GM12892 (cell line): ENCODE measurements at regions not wholly inside any gene's neighbourhood (a gene's known extent, or its start where the extent isn't known, plus 50 kb on each side); places are given as distances from the start of the nearest gene placed in this dataset.

Source experiments
- DNase-seq: peaks from one replicate; pipeline ENCODE4 v3.0.0; 2011; ENCODE audit not compliant: insufficient read length
- FAIRE-seq: peaks from 2 replicates; lab custom pipeline; 2011; peaks lifted over from hg19 to GRCh38; lab: Jason Lieb, UNC
- POLR2A ChIP-seq: IDR thresholded peaks from 2 replicates; pipeline ENCODE4 v1.6.1; 2011; ENCODE audit warnings: low read depth, low read length, control low read depth
- POLR2AphosphoS5 ChIP-seq: IDR thresholded peaks from 2 replicates; pipeline ENCODE4 v1.6.1; 2011; ENCODE audit warnings: low read depth, low read length, control low read depth
- TAF1 ChIP-seq: IDR thresholded peaks from 2 replicates; pipeline ENCODE4 v1.6.1; 2011; ENCODE audit warnings: low read depth, mild to moderate bottlenecking, control low read depth, low read length, borderline replicate concordance

DNA sequence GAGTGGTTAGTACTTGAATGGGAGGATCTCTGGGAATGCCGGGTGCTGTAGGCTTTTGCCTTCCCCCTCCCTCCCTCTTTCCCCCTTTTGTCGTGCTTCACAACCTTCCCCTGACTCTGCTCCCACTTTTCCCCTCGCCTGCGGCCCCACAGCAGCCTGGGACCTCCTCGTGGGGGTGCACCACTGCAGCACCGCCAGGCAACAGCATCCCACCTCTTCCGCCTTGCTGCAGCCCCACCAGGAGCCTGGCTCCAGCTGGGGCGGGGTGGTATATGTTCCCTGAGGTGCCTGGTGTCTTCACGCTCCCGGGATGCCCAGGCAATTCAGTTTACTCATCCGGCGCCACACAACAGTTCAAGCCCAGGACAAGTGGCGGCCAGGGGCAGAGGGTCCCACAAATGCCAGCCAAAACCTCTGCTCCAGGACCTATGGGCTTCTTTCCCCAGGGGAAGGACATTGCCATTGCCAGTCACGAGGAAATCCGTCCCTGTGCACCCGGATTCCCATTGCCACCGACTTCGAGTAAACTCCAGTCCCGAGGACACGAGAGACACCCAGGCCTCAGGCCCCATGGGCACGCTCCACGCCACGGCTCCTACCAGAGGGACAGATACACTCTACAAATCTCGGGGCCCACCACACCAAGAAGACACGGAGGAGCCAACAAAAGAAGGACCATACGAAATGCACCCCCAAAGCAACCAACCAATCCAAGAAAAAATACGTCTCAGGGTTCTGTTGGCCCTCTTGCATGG is 181.7 kb downstream of the ALG10 start:
- DNase-seq (no peak), FAIRE-seq (no peak)
- TF ChIP-seq POLR2AphosphoS5 (no peak), TAF1 (no peak), POLR2A (no peak)

DNA sequence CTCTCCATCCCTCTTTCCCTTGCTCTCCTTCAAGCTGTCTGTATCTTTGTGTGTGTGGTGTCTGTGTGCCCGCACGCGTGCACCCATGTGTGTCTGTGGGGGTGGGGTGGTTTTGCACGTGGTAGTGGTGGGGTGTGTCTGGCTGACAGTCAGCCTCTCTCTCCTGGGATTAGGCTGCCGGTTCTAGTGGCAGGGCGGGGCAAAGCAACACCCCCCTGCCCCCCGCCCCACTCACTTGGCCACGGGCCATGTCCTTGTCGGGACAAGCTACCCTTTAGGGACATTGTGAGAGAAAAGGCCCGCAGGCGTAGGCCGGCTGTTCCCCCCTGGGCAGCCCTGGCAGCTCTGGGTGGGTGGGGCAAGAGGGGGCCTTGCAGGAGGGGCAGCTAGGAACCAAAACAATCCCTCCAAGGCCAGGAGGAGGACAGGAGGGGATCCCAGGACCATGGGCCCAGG is 182.6 kb downstream of the ALG10 start:
- DNase-seq, result no peak
- TF ChIP-seq POLR2AphosphoS5, result no peak
- no peak for TF ChIP-seq POLR2A
- TF ChIP-seq TAF1, result no peak
- no peak for FAIRE-seq

DNA sequence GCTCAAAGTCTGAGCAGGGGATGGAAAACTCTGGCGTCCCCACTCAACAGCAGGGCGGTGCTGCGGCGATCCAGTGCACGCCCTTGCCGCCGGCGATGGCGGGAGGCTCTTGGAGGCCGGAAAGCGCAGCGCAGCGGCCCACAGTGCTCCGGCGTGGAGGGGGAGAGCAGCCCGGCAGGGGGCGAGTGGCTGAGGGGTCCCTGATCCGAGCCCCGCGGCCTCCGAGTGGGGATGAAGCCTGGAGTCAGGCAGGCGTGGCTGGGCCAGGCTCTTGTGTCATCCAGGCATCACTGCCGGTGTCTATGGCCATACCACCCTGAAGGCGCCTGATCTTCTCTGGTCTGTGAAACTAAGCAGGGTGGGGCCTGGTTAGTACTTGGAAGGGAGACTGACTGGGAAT is 183.1 kb downstream of the ALG10 start:
- no peak for DNase-seq
- no peak for FAIRE-seq
- TF ChIP-seq POLR2A, result no peak
- TF ChIP-seq POLR2AphosphoS5, result no peak
- no peak for TF ChIP-seq TAF1

DNA sequence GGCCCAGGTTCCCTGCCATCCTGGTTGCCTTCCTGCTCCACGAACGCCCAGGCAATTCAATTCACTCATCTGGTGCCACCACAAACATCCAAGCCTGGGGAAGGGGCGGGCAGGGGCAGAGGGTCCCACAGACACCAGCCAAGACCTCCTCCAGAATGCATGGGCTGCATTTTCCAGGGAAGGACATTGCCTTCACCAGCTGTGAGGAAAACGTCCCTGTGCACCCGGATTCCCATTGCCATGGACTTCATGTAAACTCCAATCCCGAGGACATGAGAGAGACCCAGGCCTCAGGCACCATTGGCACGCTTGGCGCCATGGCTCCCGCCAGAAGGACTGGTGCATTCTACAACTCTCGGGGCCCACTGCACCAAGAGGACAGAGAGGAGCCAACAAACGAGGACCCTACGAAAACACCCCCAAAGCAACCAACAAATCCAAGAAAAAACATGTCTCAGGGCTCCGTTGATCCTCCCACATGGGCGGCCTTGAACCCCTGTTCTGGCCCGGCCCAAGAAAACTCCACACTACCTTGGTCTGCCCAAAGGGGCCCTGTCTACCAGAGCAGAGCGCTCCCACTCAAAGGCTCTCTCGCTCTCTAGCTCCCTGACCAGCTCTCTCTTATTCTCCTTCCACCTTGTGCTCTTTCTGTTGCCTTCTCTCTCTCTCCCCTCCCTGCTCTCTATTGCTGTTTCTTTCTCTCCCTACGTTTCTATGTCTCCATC is 183.9 kb downstream of the ALG10 start:
- FAIRE-seq (no peak), DNase-seq (no peak)
- TF ChIP-seq POLR2AphosphoS5 (no peak), POLR2A (no peak), TAF1 (no peak)

DNA sequence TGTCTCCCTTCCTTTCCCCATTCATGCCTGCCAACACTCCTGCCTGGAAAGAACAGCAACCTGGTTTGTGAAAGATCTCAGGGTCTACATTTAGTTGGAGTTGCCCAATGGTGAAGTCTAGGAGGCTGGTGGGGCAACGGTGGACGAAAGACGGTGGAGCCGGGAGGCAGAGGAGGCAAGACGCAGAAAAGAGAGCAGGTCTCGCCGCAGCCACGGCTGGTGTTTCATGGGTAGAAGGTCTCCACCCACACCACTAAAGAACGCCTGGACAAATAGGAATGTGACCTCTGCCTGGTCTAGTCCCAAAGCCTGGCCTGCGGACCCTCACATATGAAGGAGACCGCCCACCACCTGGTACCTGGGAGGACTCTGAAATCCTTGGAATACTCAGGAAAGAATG is 185.6 kb downstream of the ALG10 start:
- no peak for FAIRE-seq
- DNase-seq, result no peak
- TF ChIP-seq POLR2AphosphoS5, result no peak
- TF ChIP-seq POLR2A, result no peak
- no peak for TF ChIP-seq TAF1

DNA sequence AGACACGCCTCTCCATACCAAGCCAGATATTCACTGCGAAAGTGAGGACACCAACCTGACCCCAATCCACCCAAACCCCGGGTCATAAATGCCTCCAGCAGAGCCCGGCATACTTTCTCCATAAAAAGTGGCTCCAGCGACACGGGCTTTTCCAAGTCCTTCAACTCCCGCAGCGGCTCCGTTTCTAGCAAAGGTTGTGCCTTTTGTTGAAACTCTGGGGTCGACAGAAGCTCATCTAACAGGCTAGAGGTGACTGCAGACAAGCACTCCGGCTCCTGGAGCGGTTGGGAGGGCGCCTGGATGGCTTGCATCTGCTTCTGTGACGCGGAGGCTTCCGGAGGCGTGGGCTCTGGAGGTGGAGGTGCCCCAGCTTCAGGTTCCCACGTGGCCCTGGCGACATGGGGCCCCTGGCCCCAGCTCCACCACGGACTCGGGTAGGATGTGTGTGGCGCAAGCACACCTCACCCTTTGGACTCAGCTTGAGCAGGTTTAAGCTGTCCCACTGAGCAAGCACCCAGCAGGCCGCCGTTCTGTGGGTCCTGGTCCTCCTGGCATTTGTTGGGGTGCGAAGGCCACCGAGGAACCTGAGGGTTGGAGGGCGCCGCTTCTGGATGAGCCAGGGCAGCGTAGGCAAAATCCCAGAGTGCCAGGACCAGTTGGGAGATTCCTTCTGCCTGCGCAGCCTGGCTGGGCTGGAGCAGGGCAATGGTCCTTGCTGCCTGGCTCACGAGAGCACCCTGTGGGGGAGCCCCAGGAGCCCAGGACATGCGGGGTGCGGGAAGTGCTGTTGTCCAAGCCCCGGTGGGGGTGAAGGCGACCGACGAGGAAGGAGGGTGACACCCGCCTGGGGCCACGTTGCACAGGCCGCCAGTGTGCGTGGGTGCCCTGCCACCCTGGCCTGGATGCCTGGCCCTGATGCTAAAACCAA is 186.3 kb downstream of the ALG10 start:
- FAIRE-seq, result no peak
- no peak for DNase-seq
- TF ChIP-seq POLR2A, result no peak
- TF ChIP-seq TAF1, result no peak

DNA sequence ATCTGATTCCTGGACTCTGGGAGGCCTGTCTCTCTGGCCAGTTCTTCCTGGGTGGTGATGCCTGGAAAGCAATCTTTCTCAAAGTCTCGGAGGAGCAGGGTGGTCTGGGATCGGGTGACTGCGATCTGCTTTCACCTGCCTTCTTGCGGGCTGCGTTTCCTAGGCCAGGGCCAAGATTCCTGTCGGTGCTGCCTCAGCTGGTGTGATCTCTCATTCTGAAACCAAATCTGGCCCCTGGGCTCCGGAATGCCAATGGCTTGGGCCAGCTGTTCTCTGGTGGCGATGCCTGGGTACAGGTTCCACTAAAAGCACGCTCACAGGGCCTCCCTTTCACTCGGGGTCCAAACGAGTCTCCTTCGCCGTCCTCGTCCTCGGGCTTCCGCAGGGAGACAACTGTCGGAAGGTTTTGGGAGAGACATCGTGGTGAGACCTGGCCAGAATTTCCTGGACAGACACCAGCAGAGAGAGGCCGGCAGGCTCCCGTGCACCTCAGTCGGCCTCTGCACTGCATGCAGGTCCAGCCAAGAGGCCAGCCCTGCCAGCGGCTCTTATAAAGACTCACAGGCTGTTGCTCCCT is 187.1 kb downstream of the ALG10 start:
- TF ChIP-seq POLR2A, result no peak
- no peak for TF ChIP-seq TAF1
- TF ChIP-seq POLR2AphosphoS5, result no peak
- FAIRE-seq, result no peak
- no peak for DNase-seq

DNA sequence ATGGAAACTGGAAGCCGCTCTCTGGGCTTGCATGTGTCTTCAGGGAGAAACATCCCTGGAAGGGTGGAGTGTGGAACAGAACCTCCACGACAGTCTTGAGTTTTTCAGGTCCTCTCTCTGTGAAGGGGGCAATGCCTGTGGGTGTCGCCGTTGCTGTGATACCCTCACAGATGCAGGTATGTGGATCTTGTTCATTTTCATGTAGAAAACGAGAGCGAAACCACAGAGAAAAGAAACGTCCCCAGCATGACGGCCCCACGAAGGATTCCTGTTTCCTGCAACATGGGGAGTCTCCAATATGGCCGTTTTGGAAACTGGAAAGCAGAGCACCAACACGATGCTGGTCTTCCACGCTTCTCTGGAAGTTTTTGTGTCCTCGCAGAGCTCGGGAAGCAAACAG is 187.9 kb downstream of the ALG10 start:
- TF ChIP-seq POLR2AphosphoS5 (no peak), TAF1 (no peak), POLR2A (no peak)
- FAIRE-seq (no peak), DNase-seq (no peak)

DNA sequence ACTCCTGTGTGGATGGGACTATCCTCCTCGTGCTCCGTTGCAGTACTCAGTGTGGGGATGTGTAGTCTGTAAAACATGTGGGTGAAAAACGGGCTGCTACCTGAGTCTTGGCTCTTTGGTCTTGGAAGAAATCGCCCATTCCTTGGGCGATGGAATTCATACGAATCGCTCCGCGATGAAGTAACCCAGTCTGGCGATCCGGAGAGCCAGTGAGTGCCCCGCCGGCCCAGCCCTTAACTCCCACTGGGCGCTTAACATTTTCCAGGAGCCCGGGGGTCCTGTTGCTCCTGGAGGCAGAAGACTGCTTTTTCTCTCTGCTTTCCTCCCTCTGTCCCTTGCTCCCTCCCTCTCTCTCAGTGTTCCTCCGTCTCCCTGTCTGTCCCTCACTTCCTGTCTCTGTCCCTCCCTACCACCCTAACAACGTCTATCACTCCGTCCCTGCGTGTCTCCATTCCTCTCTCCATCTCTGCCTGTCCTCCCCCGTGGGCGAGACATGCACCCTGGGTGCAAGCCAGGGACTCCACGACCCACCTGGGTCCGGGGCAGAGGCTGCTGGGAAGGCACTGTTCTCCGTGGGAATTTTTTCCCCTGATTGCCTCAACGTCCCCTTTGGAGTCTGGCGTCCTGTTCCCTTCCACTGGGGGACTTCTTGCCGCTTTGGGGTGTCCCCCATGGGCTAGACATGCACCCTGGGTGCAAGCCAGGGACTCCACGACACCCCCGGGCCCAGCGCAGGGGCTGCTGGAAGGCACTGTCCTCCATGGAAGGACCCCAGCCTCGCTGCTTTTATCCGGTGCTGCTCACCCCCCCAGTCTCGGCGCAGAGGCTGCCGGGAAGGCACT is 188.6 kb downstream of the ALG10 start:
- DNase-seq, result no peak
- no peak for FAIRE-seq
- no peak for TF ChIP-seq POLR2A
- no peak for TF ChIP-seq TAF1

DNA sequence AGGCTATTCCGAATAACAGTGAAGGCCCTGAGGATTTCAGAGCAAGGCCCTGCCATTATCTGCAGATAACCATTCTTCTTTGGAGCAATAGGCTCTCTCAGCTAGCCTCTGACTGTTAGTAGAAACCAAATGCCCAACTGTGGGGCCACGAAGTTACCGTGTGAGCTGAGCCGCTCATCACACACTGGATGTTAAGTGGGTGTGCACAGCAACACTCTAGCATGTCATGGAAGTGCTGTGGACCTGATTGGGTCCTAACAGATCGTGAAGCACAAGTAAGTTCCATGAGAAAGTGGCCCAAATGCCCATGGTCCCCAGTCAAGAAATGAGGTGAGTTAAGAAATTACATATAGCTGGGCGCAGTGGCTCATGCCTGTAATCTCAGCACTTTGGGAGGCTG is 190.4 kb downstream of the ALG10 start:
- no peak for TF ChIP-seq POLR2A
- no peak for TF ChIP-seq TAF1
- TF ChIP-seq POLR2AphosphoS5, result no peak
- DNase-seq (no peak), FAIRE-seq (no peak)

DNA sequence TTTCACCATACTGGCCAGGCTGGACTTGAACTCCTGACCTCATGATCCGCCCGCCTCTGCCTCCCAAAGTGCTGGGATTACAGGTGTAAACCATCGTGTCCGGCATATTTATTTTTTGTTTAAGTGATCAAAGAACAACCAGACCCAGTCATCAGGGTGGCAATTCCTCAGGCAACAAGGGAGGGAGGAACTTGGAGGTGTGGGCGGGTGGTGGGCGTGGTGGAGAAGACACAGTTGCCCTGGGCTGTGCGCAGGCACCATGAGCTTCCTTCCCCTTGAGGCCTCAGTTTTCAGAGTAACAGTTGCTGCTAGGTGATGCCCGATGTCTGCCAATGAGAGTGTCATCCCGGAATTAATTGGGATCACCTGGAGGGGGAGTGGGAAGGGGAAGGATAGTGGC is 191.7 kb downstream of the ALG10 start:
- TF ChIP-seq TAF1, result no peak
- TF ChIP-seq POLR2AphosphoS5, result no peak
- no peak for TF ChIP-seq POLR2A
- DNase-seq (no peak), FAIRE-seq (no peak)
